PC-3 (cell line): ENCODE measurements at regions not wholly inside any gene's neighbourhood (a gene's known extent, or its start where the extent isn't known, plus 50 kb on each side); places are given as distances from the start of the nearest gene placed in this dataset.
"Not testable (repeated sequence)": the region's sequence is repeated elsewhere in the genome, so short reads cannot be mapped to it uniquely, and the experiment has no call there.

Experiments used
- ATAC-seq: fragments of 200-7000 bp; cut with Tn5 transposase; 2 replicates; pipeline ENCODE4 v1.9.1; 2020; ENCODE audit warnings: mild to moderate bottlenecking, moderate library complexity
- BruUV-seq: library from RNA; stranded (reverse); fragments of 400-500 nt; replicated peaks from 2 replicates; lab custom pipeline; 2021; lab: Mats Ljungman, UMichigan
- CTCF ChIA-PET: fragments of 300-600 bp; sonication (Branson Sonifier 250); formaldehyde crosslinking; loops from one replicate; lab custom pipeline; 2022; ENCODE audit warnings: antibody characterized with exemption; lab: Charles Lee
- POLR2A ChIA-PET: fragments of 300-600 bp; sonication (Branson Sonifier 250); formaldehyde crosslinking; loops from one replicate; lab custom pipeline; 2022; ENCODE audit warnings: antibody characterized with exemption; ENCODE audit not compliant: unreplicated experiment; lab: Charles Lee
- DNase-seq: peaks from one replicate; pipeline ENCODE4 v3.0.0-alpha.2; 2015
- H2AFZ ChIP-seq: fragments of 300-600 bp; sonication (generic); 2 replicates; pipeline ENCODE4 v1.6.0; 2016; ENCODE audit warnings: antibody characterized with exemption, low read length
- H3F3A ChIP-seq: fragments of 300-600 bp; sonication (generic); one replicate; pipeline ENCODE4 v1.6.0; 2017; ENCODE audit warnings: antibody characterized with exemption, low read length, control low read depth, mild to moderate bottlenecking; ENCODE audit not compliant: unreplicated experiment
- H3K27ac ChIP-seq: fragments of 300-600 bp; sonication (generic); 2 replicates; pipeline ENCODE4 v1.5.1; 2016; ENCODE audit warnings: mild to moderate bottlenecking, low read length
- H3K27me3 ChIP-seq: fragments of 300-600 bp; sonication (generic); 2 replicates; pipeline ENCODE4 v1.6.1; 2016; ENCODE audit warnings: low read length, mixed read lengths
- H3K36me3 ChIP-seq: fragments of 300-600 bp; sonication (generic); 2 replicates; pipeline ENCODE4 v1.6.1; 2016; ENCODE audit warnings: low read depth, mixed run types, low read length, mixed read lengths
- H3K4me1 ChIP-seq: fragments of 300-600 bp; sonication (generic); 2 replicates; pipeline ENCODE4 v1.5.1; 2016; ENCODE audit warnings: low read length; ENCODE audit not compliant: insufficient read depth
- H3K4me2 ChIP-seq: fragments of 300-600 bp; sonication (generic); 2 replicates; pipeline ENCODE4 v1.6.0; 2016; ENCODE audit warnings: low read length
- H3K4me3 ChIP-seq: fragments of 300-600 bp; sonication (generic); 2 replicates; pipeline ENCODE4 v1.5.1; 2016; ENCODE audit warnings: mild to moderate bottlenecking, low read length, mixed read lengths
- H3K79me2 ChIP-seq: fragments of 300-600 bp; sonication (generic); 2 replicates; pipeline ENCODE4 v1.6.1; 2017; ENCODE audit warnings: low read length, mixed read lengths
- H3K9ac ChIP-seq: fragments of 300-600 bp; sonication (generic); 2 replicates; pipeline ENCODE4 v1.6.0; 2016; ENCODE audit warnings: mild to moderate bottlenecking, low read length
- H3K9me2 ChIP-seq: fragments of 300-600 bp; sonication (generic); replicated peaks from 2 replicates; pipeline ENCODE4 v1.6.1; 2016; ENCODE audit warnings: mixed run types, low read length, mixed read lengths
- H3K9me3 ChIP-seq: fragments of 300-600 bp; sonication (generic); 2 replicates; pipeline ENCODE4 v1.6.1; 2016; ENCODE audit warnings: low read length, mixed read lengths
- H4K20me1 ChIP-seq: fragments of 300-600 bp; sonication (generic); 2 replicates; pipeline ENCODE4 v1.6.1; 2016; ENCODE audit warnings: low read length, mixed read lengths
- EZH2 ChIP-seq: fragments of 300-600 bp; sonication (generic); IDR thresholded peaks from one replicate; pipeline ENCODE4 v1.6.1; 2017; ENCODE audit warnings: antibody characterized with exemption, mild to moderate bottlenecking, low read length; ENCODE audit not compliant: unreplicated experiment
- EZH2phosphoT487 ChIP-seq: fragments of 300-600 bp; sonication (generic); IDR thresholded peaks from 2 replicates; pipeline ENCODE4 v1.6.1; 2018; ENCODE audit warnings: mild to moderate bottlenecking, antibody characterized with exemption, low read length, borderline replicate concordance
- intact Hi-C: fragments of 100-400 bp; cut with micrococcal nuclease; formaldehyde crosslinking; loops from 2 replicates; pipeline ENCODE4 v1.9.0; 2023
- TF ChIP-seq, protein P1 (sequence below): fragments of 300-600 bp; sonication (generic); conservative IDR thresholded peaks from 2 replicates; pipeline ENCODE4 v1.5.1; 2017; ENCODE audit warnings: antibody characterized with exemption, low read depth, mild to moderate bottlenecking, low read length

DNA sequence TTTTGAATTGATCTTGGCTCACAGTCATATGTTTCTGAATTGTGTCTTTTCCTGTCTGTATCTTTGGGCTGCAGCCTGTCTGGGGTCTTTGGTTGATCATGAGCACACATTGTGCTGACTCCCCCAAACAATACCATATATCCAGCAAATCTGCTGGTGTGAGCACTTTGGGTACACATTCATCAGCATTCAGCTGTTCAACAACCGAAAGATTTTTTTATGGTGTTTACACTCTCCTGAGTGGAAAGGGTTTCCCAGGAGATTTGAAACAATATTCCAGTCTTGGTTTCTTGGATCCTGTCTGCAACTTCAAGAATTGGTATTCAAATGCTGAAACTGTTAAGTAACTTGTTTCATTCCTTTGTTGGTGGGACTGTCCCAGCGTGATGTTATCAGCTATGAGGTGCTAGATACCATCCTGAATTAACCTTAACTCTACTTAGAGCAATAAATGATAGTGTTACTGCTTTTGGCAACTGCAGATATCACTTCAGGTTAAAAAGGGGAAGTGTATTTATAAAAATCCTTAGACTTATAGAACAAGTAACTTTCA lies 78.4 kb upstream of the DIAPH3 start:
- no peak overlapping the region for H3K9ac ChIP-seq
- H3K4me1 ChIP-seq: no peaks in the 10 kb centered on the region
- ATAC-seq (no peak), DNase-seq (no peak)
- no TSS peak for BruUV-seq
- no peak for TF ChIP-seq EZH2phosphoT487
- TF ChIP-seq, protein P1, sequence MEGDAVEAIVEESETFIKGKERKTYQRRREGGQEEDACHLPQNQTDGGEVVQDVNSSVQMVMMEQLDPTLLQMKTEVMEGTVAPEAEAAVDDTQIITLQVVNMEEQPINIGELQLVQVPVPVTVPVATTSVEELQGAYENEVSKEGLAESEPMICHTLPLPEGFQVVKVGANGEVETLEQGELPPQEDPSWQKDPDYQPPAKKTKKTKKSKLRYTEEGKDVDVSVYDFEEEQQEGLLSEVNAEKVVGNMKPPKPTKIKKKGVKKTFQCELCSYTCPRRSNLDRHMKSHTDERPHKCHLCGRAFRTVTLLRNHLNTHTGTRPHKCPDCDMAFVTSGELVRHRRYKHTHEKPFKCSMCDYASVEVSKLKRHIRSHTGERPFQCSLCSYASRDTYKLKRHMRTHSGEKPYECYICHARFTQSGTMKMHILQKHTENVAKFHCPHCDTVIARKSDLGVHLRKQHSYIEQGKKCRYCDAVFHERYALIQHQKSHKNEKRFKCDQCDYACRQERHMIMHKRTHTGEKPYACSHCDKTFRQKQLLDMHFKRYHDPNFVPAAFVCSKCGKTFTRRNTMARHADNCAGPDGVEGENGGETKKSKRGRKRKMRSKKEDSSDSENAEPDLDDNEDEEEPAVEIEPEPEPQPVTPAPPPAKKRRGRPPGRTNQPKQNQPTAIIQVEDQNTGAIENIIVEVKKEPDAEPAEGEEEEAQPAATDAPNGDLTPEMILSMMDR: no peak
- H3K27ac ChIP-seq: no peak overlapping the region
- H3K4me2 ChIP-seq: no peak overlapping the region
- H3F3A ChIP-seq: no peaks in the 10 kb centered on the region
- no peak overlapping the region for H2AFZ ChIP-seq
- H3K9me3 ChIP-seq: no peaks in the 10 kb centered on the region
- ChIA-PET CTCF (no interaction called here), POLR2A (no interaction called here)
- H3K79me2 ChIP-seq: no peaks in the 10 kb centered on the region
- no peaks in the 10 kb centered on the region for H3K36me3 ChIP-seq
- H3K27me3 ChIP-seq: peaks cover 28% of the 10 kb centered on the region
- H4K20me1 ChIP-seq: no peaks in the 10 kb centered on the region
- intact Hi-C loops: no loop called here
- no peak overlapping the region for H3K4me3 ChIP-seq
- H3K9me2 ChIP-seq: no peaks in the 10 kb centered on the region

DNA sequence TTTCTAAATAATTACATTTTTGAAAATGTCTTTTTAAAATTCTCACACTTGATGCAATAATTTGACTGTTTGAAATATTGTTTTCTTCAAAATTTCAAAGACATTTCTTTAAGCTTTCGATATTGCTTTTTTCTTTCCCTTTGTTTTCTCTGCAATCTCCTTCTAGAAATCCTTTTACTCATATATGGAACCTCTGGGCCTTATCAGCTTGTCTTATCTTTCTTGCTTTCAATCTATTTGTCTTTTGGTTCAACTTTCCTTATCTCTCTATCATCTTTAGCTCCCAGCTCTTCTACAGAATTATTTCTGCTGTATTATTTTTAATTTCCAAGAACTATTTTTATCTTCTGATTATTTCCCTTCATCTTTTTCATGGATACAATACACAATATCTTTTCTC lies 80.7 kb upstream of the DIAPH3 start:
- no peaks in the 10 kb centered on the region for H4K20me1 ChIP-seq
- TF ChIP-seq, protein P1: no peak
- no peak for TF ChIP-seq EZH2
- TF ChIP-seq EZH2phosphoT487: no peak
- H3K9me3 ChIP-seq: no peaks in the 10 kb centered on the region
- no peak overlapping the region for H3K4me2 ChIP-seq
- no peak for ATAC-seq
- intact Hi-C loops: no loop called here
- DNase-seq: no peak
- H3K9ac ChIP-seq: no peak overlapping the region
- no peaks in the 10 kb centered on the region for H3K36me3 ChIP-seq
- no peak overlapping the region for H3K4me3 ChIP-seq
- no peak overlapping the region for H2AFZ ChIP-seq
- no peak overlapping the region for H3K27ac ChIP-seq
- ChIA-PET CTCF (no interaction called here), POLR2A (no interaction called here)
- no peaks in the 10 kb centered on the region for H3K79me2 ChIP-seq
- no TSS peak for BruUV-seq
- H3K9me2 ChIP-seq: no peaks in the 10 kb centered on the region
- H3K27me3 ChIP-seq: peaks cover 8% of the 10 kb centered on the region; the same call in 1 of the 2 replicates
- no peaks in the 10 kb centered on the region for H3K4me1 ChIP-seq
- no peaks in the 10 kb centered on the region for H3F3A ChIP-seq

DNA sequence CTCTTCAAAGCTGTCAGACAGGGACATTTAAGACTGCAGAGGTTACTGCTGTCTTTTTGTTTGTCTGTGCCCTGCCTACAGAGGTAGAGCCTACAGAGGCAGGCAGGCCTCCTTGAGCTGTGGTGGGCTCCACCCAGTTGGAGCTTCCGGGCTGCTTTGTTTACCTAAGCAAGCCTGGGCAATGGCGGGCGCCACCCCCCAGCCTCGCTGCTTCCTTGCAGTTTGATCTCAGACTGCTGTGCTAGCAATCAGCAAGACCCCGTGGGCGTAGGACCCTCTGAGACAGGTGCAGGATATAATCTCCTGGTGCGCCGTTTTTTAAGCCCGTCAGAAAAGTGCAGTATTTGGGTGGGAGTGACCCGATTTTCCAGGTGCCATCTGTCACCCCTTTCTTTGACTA lies 87.7 kb upstream of the DIAPH3 start:
- ATAC-seq, H3K9me2 ChIP-seq, H3K4me2 ChIP-seq, BruUV-seq, H3K79me2 ChIP-seq, H3K4me3 ChIP-seq, H2AFZ ChIP-seq, POLR2A ChIA-PET, DNase-seq, H3K36me3 ChIP-seq, H3K9me3 ChIP-seq, H3K9ac ChIP-seq, H3K27ac ChIP-seq, H3F3A ChIP-seq, H3K4me1 ChIP-seq, intact Hi-C loops, H3K27me3 ChIP-seq, CTCF ChIA-PET, H4K20me1 ChIP-seq: not testable (repeated sequence)
